ENCODE measurements at regions not wholly inside any gene's neighbourhood (a gene's known extent, or its start where the extent isn't known, plus 50 kb on each side); places are given as distances from the start of the nearest gene placed in this dataset.

DNA sequence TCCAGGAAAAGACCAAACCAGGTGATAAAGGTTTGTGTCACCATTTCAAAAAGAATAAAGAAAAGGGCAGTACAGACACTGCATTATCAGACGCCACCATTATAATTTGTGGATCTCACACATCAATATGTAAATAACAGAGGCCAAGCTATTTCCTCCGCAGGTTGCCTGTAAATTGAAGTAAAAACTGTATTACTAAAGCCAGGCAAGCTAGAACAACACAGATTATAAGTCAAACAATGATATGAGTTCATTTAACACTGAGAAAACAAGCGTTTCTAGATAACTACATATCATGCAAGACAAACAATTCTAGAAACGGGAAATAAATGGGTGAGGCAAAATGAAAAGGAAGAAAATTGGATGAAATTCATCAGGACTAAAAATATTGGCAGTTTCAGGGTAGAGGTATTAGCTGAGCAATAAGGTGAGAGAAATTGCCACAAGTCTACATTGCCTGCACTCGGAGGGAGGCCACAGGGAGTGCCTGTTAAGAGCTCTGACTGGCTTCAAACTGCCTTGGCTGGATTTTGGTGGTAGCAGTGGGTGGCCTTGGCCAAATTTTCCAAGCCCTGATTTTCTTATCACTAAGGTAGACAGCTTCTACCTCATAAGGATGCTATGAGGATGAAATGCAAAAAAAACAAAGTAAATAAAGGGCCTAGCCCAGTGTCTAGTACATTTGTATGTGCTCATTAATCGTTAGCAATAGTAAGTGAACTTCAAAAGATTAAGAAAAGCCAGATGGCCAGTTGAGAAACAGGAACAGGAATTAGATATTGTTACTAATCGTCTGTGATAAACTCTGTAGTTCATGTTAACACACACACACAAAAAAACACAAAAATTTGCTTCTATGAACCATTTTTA lies 240.0 kb upstream of the NFE2L3 start:
- no peak overlapping the region for H3K27ac ChIP-seq
- ChIA-PET POLR2A (ENCODE audit: unreplicated experiment) (no interaction called here), CTCF (no interaction called here)
- no peaks in the 10 kb centered on the region for H3K27me3 ChIP-seq (ENCODE audit: insufficient read depth, low read depth)
- H3K4me2 ChIP-seq = no peak overlapping the region
- intact Hi-C loops (cut with micrococcal nuclease; ENCODE audit: unreplicated experiment) = no loop called here
- no peaks in the 10 kb centered on the region for H3K4me1 ChIP-seq (replicated peaks; ENCODE audit: insufficient read depth)
- no peaks in the 10 kb centered on the region for H3K9me2 ChIP-seq (ENCODE audit: insufficient read depth)
- BruUV-seq (replicated peaks) = no TSS peak
- H4K20me1 ChIP-seq (ENCODE audit: insufficient read depth) = no peaks in the 10 kb centered on the region
- no peaks in the 10 kb centered on the region for H3K36me3 ChIP-seq (ENCODE audit: low read depth)
- TF ChIP-seq, protein P1, sequence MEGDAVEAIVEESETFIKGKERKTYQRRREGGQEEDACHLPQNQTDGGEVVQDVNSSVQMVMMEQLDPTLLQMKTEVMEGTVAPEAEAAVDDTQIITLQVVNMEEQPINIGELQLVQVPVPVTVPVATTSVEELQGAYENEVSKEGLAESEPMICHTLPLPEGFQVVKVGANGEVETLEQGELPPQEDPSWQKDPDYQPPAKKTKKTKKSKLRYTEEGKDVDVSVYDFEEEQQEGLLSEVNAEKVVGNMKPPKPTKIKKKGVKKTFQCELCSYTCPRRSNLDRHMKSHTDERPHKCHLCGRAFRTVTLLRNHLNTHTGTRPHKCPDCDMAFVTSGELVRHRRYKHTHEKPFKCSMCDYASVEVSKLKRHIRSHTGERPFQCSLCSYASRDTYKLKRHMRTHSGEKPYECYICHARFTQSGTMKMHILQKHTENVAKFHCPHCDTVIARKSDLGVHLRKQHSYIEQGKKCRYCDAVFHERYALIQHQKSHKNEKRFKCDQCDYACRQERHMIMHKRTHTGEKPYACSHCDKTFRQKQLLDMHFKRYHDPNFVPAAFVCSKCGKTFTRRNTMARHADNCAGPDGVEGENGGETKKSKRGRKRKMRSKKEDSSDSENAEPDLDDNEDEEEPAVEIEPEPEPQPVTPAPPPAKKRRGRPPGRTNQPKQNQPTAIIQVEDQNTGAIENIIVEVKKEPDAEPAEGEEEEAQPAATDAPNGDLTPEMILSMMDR (conservative IDR thresholded peaks at IDR 0.05) = no peak
- no peak for TF ChIP-seq EZH2 (IDR thresholded peaks at IDR 0.05; ENCODE audit: low read depth)
- no peak overlapping the region for H3K4me3 ChIP-seq
- no peaks in the 10 kb centered on the region for H3K9me3 ChIP-seq (ENCODE audit: insufficient read depth, low read depth)
- no peaks in the 10 kb centered on the region for H3F3A ChIP-seq (ENCODE audit: insufficient read depth, low read depth)
- no peaks in the 10 kb centered on the region for H3K79me2 ChIP-seq (ENCODE audit: low read depth)
- H2AFZ ChIP-seq = no peak overlapping the region
- DNase-seq = no peak

DNA sequence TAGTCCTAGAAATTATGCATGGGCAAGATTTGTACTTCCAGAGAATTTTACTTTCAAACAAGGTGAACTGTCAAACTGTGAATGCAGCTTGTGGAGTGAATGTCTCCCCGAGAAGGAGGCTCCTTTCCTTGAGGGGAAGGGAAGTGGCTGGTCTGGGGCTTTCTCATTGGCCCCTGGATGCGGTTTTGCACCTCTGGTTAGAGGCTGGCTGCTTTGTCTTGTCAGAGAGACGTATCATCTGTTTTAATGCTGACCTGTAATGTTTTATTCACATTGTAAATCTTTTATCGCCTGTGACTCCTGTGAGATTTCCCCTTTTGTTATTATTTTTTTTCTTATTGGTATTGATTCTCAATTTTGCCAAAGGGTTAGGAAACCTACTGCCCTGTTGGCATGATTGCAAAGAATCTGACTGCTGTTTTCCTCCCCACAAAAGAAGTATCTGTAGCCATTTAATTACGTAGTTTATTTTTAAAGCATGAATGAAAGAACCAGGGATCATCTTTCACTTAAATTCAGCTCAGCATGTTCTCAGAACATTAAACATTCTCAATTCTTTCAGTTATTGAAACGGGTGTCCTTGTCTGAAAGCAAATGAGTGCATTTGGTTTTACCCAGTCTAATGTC lies 238.3 kb upstream of the NFE2L3 start:
- H2AFZ ChIP-seq = no peak overlapping the region; the same call in 1 of the 2 replicates
- H3K27ac ChIP-seq = no peak overlapping the region
- DNase-seq = no peak
- H3K9me2 ChIP-seq (ENCODE audit: insufficient read depth) = no peaks in the 10 kb centered on the region
- no peaks in the 10 kb centered on the region for H3F3A ChIP-seq (ENCODE audit: insufficient read depth, low read depth)
- H3K4me1 ChIP-seq (replicated peaks; ENCODE audit: insufficient read depth) = no peaks in the 10 kb centered on the region
- POLR2A ChIA-PET (ENCODE audit: unreplicated experiment) = no interaction called here
- no peaks in the 10 kb centered on the region for H3K27me3 ChIP-seq (ENCODE audit: insufficient read depth, low read depth)
- no peaks in the 10 kb centered on the region for H4K20me1 ChIP-seq (ENCODE audit: insufficient read depth)
- no peaks in the 10 kb centered on the region for H3K79me2 ChIP-seq (ENCODE audit: low read depth)
- no peaks in the 10 kb centered on the region for H3K36me3 ChIP-seq (ENCODE audit: low read depth)
- H3K4me3 ChIP-seq = no peak overlapping the region
- no peak overlapping the region for H3K4me2 ChIP-seq
- intact Hi-C loops (cut with micrococcal nuclease; ENCODE audit: unreplicated experiment) = no loop called here
- TF ChIP-seq EZH2 (IDR thresholded peaks at IDR 0.05; ENCODE audit: low read depth) = no peak
- TF ChIP-seq, protein P1 (conservative IDR thresholded peaks at IDR 0.05) = no peak
- no peaks in the 10 kb centered on the region for H3K9me3 ChIP-seq (ENCODE audit: insufficient read depth, low read depth)
- CTCF ChIA-PET = no interaction called here
- no TSS peak for BruUV-seq (replicated peaks)

DNA sequence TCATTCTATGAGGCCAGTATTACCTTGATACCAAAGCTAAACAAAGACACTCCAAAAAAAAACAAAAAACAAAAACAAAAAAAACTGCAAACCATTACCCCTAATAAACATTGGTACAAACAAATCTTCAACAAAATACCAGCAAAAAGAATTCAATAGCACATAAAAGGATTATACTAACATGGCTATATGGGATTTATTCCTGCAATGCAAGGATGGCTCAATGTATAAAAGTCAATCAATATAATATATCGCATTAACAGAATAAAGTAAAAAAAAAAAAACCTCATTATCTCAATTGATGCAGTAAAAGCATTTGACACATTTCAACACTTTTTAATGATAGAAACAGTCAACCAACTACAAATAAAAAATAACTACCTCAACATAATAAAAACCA lies 233.3 kb upstream of the NFE2L3 start:
- DNase-seq = no peak
- Histone ChIP-seq H3K79me2 (ENCODE audit: low read depth) (no peaks in the 10 kb centered on the region), H3K9me3 (ENCODE audit: insufficient read depth, low read depth) (peaks cover 3% of the 10 kb centered on the region; the same call in 1 of the 2 replicates), H4K20me1 (ENCODE audit: insufficient read depth) (no peaks in the 10 kb centered on the region), H3K36me3 (ENCODE audit: low read depth) (no peaks in the 10 kb centered on the region), H3K4me1 (replicated peaks; ENCODE audit: insufficient read depth) (no peaks in the 10 kb centered on the region), H3K27me3 (ENCODE audit: insufficient read depth, low read depth) (no peaks in the 10 kb centered on the region), H3K4me2 (no peak overlapping the region), H3F3A (ENCODE audit: insufficient read depth, low read depth) (no peaks in the 10 kb centered on the region), H3K27ac (no peak overlapping the region), H3K4me3 (no peak overlapping the region), H2AFZ (no peak overlapping the region), H3K9me2 (ENCODE audit: insufficient read depth) (no peaks in the 10 kb centered on the region)
- ChIA-PET CTCF (interaction anchor here (0.6 kb wide), 1 partner anchor 252 kb away, joined by 3 read pairs; no protein-coding TSS in a partner anchor), POLR2A (ENCODE audit: unreplicated experiment) (no interaction called here)
- intact Hi-C loops (cut with micrococcal nuclease; ENCODE audit: unreplicated experiment) = no loop called here
- BruUV-seq (replicated peaks) = no TSS peak
- TF ChIP-seq EZH2 (IDR thresholded peaks at IDR 0.05; ENCODE audit: low read depth) = no peak
- TF ChIP-seq, protein P1 (conservative IDR thresholded peaks at IDR 0.05) = no peak
